ENCODE measurements at regions not wholly inside any gene's neighbourhood (a gene's known extent, or its start where the extent isn't known, plus 50 kb on each side); places are given as distances from the start of the nearest gene placed in this dataset.
"Not testable (repeated sequence)": the region's sequence is repeated elsewhere in the genome, so short reads cannot be mapped to it uniquely, and the experiment has no call there.

- no peak overlapping the region for H3K27ac ChIP-seq
- H3K4me2 ChIP-seq, result no peak overlapping the region
- no peaks in the 10 kb centered on the region for H4K20me1 ChIP-seq
- no peaks in the 10 kb centered on the region for H3K27me3 ChIP-seq
- peaks cover 0 to 8% (median 0%) of the 10 kb centered on the region in 10 experiments; a peak in 5 of 20 replicates for H3K4me1 ChIP-seq
- no peaks in the 10 kb centered on the region for H3K9me3 ChIP-seq (replicated peaks in 1 of 11)
- no peak for TF ChIP-seq Cebpa-rat (IDR thresholded peaks at IDR 0.05)
- no peak overlapping the region for H3K4me3 ChIP-seq
- H3K9ac ChIP-seq, result no peak overlapping the region
- H3K36me3 ChIP-seq, result no peaks in the 10 kb centered on the region
Measured at GRCh38 chr14:30375296-30375892, 183.6 kb upstream of the G2E3 start.

- TF ChIP-seq Cebpa-rat (IDR thresholded peaks at IDR 0.05), result no peak
- Histone ChIP-seq H3K4me3 (no peak overlapping the region), H3K27me3 (no peaks in the 10 kb centered on the region), H3K27ac (no peak overlapping the region), H3K9me3 (replicated peaks in 1 of 11) (no peaks in the 10 kb centered on the region), H4K20me1 (no peaks in the 10 kb centered on the region), H3K4me1 (no peaks in the 10 kb centered on the region), H3K36me3 (no peaks in the 10 kb centered on the region), H3K4me2 (no peak overlapping the region), H3K9ac (no peak overlapping the region)
Measured at GRCh38 chr14:30381861-30382480, 177.0 kb upstream of the G2E3 start.

- Histone ChIP-seq H3K9ac (no peak overlapping the region), H3K36me3 (no peaks in the 10 kb centered on the region), H3K4me2 (no peak overlapping the region), H4K20me1 (no peaks in the 10 kb centered on the region), H3K27me3 (no peaks in the 10 kb centered on the region), H3K4me3 (no peak overlapping the region), H3K9me3 (replicated peaks in 1 of 11) (no peaks in the 10 kb centered on the region), H3K4me1 (no peaks in the 10 kb centered on the region), H3K27ac (no peak overlapping the region)
- TF ChIP-seq Cebpa-rat (IDR thresholded peaks at IDR 0.05), result no peak
Measured at GRCh38 chr14:30385925-30386324, 173.0 kb upstream of the G2E3 start.

GRCh38 chr14:30387871-30388270, 171.1 kb upstream of the G2E3 start:
- no peaks in the 10 kb centered on the region for H3K36me3 ChIP-seq
- H3K27ac ChIP-seq, result no peak overlapping the region
- H3K27me3 ChIP-seq, result no peaks in the 10 kb centered on the region
- no peak overlapping the region for H3K4me3 ChIP-seq
- no peaks in the 10 kb centered on the region for H3K9me3 ChIP-seq (replicated peaks in 1 of 11)
- H4K20me1 ChIP-seq, result no peaks in the 10 kb centered on the region
- TF ChIP-seq Cebpa-rat (IDR thresholded peaks at IDR 0.05), result no peak
- no peaks in the 10 kb centered on the region for H3K4me1 ChIP-seq
- H3K4me2 ChIP-seq, result no peak overlapping the region
- no peak overlapping the region for H3K9ac ChIP-seq

- Histone ChIP-seq H3K4me2 (no peak overlapping the region), H3K9ac (no peak overlapping the region), H3K9me3 (replicated peaks in 1 of 11) (no peaks in the 10 kb centered on the region), H4K20me1 (no peaks in the 10 kb centered on the region), H3K4me3 (no peak overlapping the region), H3K27ac (no peak overlapping the region), H3K4me1 (no peaks in the 10 kb centered on the region), H3K36me3 (no peaks in the 10 kb centered on the region), H3K27me3 (no peaks in the 10 kb centered on the region)
- no peak for TF ChIP-seq Cebpa-rat (IDR thresholded peaks at IDR 0.05)
Measured at GRCh38 chr14:30389134-30389876, 169.7 kb upstream of the G2E3 start.

GRCh38 chr14:30389877-30390385, 169.0 kb upstream of the G2E3 start:
- H3K36me3 ChIP-seq, result no peaks in the 10 kb centered on the region
- H3K27ac ChIP-seq, result no peak overlapping the region
- H3K9me3 ChIP-seq (replicated peaks in 1 of 11), result no peaks in the 10 kb centered on the region
- no peak overlapping the region for H3K4me3 ChIP-seq
- TF ChIP-seq Cebpa-rat (IDR thresholded peaks at IDR 0.05), result no peak
- H3K27me3 ChIP-seq, result no peaks in the 10 kb centered on the region
- H4K20me1 ChIP-seq, result no peaks in the 10 kb centered on the region
- H3K9ac ChIP-seq, result no peak overlapping the region
- H3K4me1 ChIP-seq, result no peaks in the 10 kb centered on the region
- no peak overlapping the region for H3K4me2 ChIP-seq

- TF ChIP-seq Cebpa-rat (IDR thresholded peaks at IDR 0.05), result no peak
- Histone ChIP-seq H4K20me1 (no peaks in the 10 kb centered on the region), H3K4me1 (no peaks in the 10 kb centered on the region), H3K4me2 (no peak overlapping the region), H3K9me3 (replicated peaks in 1 of 11) (no peaks in the 10 kb centered on the region), H3K27me3 (no peaks in the 10 kb centered on the region), H3K4me3 (no peak overlapping the region), H3K27ac (no peak overlapping the region), H3K9ac (no peak overlapping the region), H3K36me3 (no peaks in the 10 kb centered on the region)
Measured at GRCh38 chr14:30395065-30395464, 163.9 kb upstream of the G2E3 start.

- no peaks in the 10 kb centered on the region for H3K36me3 ChIP-seq
- H3K9ac ChIP-seq, result no peak overlapping the region
Measured at GRCh38 chr14:30402846-30403245, 156.1 kb upstream of the G2E3 start.

GRCh38 chr14:30403791-30404190, 155.2 kb upstream of the G2E3 start:
- Histone ChIP-seq H3K27ac (no peak overlapping the region), H3K36me3 (no peaks in the 10 kb centered on the region), H3K9me3 (replicated peaks in 1 of 11) (no peaks in the 10 kb centered on the region), H4K20me1 (no peaks in the 10 kb centered on the region), H3K9ac (no peak overlapping the region), H3K27me3 (no peaks in the 10 kb centered on the region), H3K4me2 (no peak overlapping the region), H3K4me1 (no peaks in the 10 kb centered on the region), H3K4me3 (no peak overlapping the region)
- TF ChIP-seq Cebpa-rat (IDR thresholded peaks at IDR 0.05), result peak; percentile 82 to 99 (median 96)

More at GRCh38 chr14:30402846-30403245, 156.1 kb upstream of the G2E3 start:
- Histone ChIP-seq H3K27ac (no peak overlapping the region), H3K27me3 (no peaks in the 10 kb centered on the region), H3K4me1 (no peaks in the 10 kb centered on the region), H3K4me2 (no peak overlapping the region), H3K9me3 (replicated peaks in 1 of 11) (no peaks in the 10 kb centered on the region), H3K4me3 (no peak overlapping the region), H4K20me1 (no peaks in the 10 kb centered on the region)
- no peak for TF ChIP-seq Cebpa-rat (IDR thresholded peaks at IDR 0.05)

GRCh38 chr14:30409508-30410015, 149.4 kb upstream of the G2E3 start:
- H3K36me3 ChIP-seq, result not testable (repeated sequence)

More at GRCh38 chr14:30409508-30410015, 149.4 kb upstream of the G2E3 start:
- not testable (repeated sequence) for H3K9ac ChIP-seq; H3K27me3 ChIP-seq; H3K9me3 ChIP-seq (replicated peaks in 1 of 11); H3K27ac ChIP-seq; H3K4me3 ChIP-seq; H3K4me2 ChIP-seq; H4K20me1 ChIP-seq
- peaks cover 0 to 14% (median 0%) of the 10 kb centered on the region in 10 experiments; a peak in 8 of 20 replicates for H3K4me1 ChIP-seq

Measured in BLaER1 treated with 17β-estradiol and CSF1 and Interleukin-3, amounts not matched to agents 10 nM and 100 nM (cell line).